ENCODE measurements at regions not wholly inside any gene's neighbourhood (a gene's known extent, or its start where the extent isn't known, plus 50 kb on each side); places are given as distances from the start of the nearest gene placed in this dataset.
"Not testable (repeated sequence)": the region's sequence is repeated elsewhere in the genome, so short reads cannot be mapped to it uniquely, and the experiment has no call there.

GRCh38 chr14:105700622-105701288 is 174.4 kb downstream of the TMEM121 start:
- H3K4me3 ChIP-seq (ENCODE audit: low read length), result no peak overlapping the region
- TF ChIP-seq CTCF (IDR thresholded peaks at IDR 0.05), result no peak
- 58% methylated on average over 4 of the region's 7 CpGs for WGBS (ENCODE audit: insufficient coverage)
- intact Hi-C loops (cut with micrococcal nuclease), result loop anchor here (2.0 kb wide), 1 partner anchor 118 kb away; no protein-coding TSS in a partner anchor
- Mint-ChIP-seq H3K4me3 (no peak overlapping the region), H3K36me3 (no peaks in the 10 kb centered on the region), H3K9me3 (no peaks in the 10 kb centered on the region), H3K27ac (no peak overlapping the region), H3K4me1 (no peaks in the 10 kb centered on the region), H3K27me3 (ENCODE audit: low read depth in 2 of 2) (peaks cover 0 to 2% of the 10 kb centered on the region in 2 donors)
- H3K36me3 ChIP-seq (ENCODE audit: control insufficient read depth, insufficient read depth, low read length), result no peaks in the 10 kb centered on the region
- H3K27me3 ChIP-seq (ENCODE audit: control insufficient read depth, insufficient read depth, low read length), result no peaks in the 10 kb centered on the region
- no peak for ATAC-seq
- DNase-seq, result no peak
- peak overlapping the region; percentile 13 for H3K27ac ChIP-seq (ENCODE audit: low read length)
- no peaks in the 10 kb centered on the region for H3K9me3 ChIP-seq (ENCODE audit: control insufficient read depth, insufficient read depth, low read length)
- peaks cover 14% of the 10 kb centered on the region for H3K4me1 ChIP-seq (ENCODE audit: control insufficient read depth, insufficient read depth, low read length)

- TF ChIP-seq CTCF (IDR thresholded peaks at IDR 0.05), result no peak
- peaks cover 20% of the 10 kb centered on the region for H3K4me1 ChIP-seq (ENCODE audit: control insufficient read depth, insufficient read depth, low read length)
- no peaks in the 10 kb centered on the region for H3K27me3 ChIP-seq (ENCODE audit: control insufficient read depth, insufficient read depth, low read length)
- no peak overlapping the region for H3K4me3 ChIP-seq (ENCODE audit: low read length)
- Mint-ChIP-seq H3K4me1 (no peaks in the 10 kb centered on the region), H3K27ac (no peak overlapping the region), H3K4me3 (no peak overlapping the region), H3K27me3 (ENCODE audit: low read depth in 2 of 2) (peaks cover 0 to 2% of the 10 kb centered on the region in 2 donors), H3K9me3 (no peaks in the 10 kb centered on the region), H3K36me3 (no peaks in the 10 kb centered on the region)
- DNase-seq, result no peak
- no peaks in the 10 kb centered on the region for H3K36me3 ChIP-seq (ENCODE audit: control insufficient read depth, insufficient read depth, low read length)
- H3K27ac ChIP-seq (ENCODE audit: low read length), result peak overlapping the region; percentile 16
- ATAC-seq, result no peak
- 51% methylated on average over 4 of the region's 4 CpGs for WGBS (ENCODE audit: insufficient coverage)
- intact Hi-C loops (cut with micrococcal nuclease), result loop anchor here (2.0 kb wide), 1 partner anchor 119 kb away; no protein-coding TSS in a partner anchor
- H3K9me3 ChIP-seq (ENCODE audit: control insufficient read depth, insufficient read depth, low read length), result no peaks in the 10 kb centered on the region
Observed at GRCh38 chr14:105701456-105702274, 175.3 kb downstream of the TMEM121 start.

- no peak for TF ChIP-seq CTCF (IDR thresholded peaks at IDR 0.05)
- no peaks in the 10 kb centered on the region for H3K4me1 Mint-ChIP-seq
- 84% methylated on average over 2 of the region's 2 CpGs for WGBS (ENCODE audit: insufficient coverage)
- peaks cover 24% of the 10 kb centered on the region for H3K4me1 ChIP-seq (ENCODE audit: control insufficient read depth, insufficient read depth, low read length)
- intact Hi-C loops (cut with micrococcal nuclease), result no loop called here
- no peaks in the 10 kb centered on the region for H3K27me3 ChIP-seq (ENCODE audit: control insufficient read depth, insufficient read depth, low read length)
- no peak for ATAC-seq
- no peaks in the 10 kb centered on the region for H3K36me3 ChIP-seq (ENCODE audit: control insufficient read depth, insufficient read depth, low read length)
- no peak for DNase-seq
- no peak overlapping the region for H3K27ac Mint-ChIP-seq
- no peak overlapping the region for H3K27ac ChIP-seq (ENCODE audit: low read length)
- H3K9me3 Mint-ChIP-seq, result no peaks in the 10 kb centered on the region
- H3K27me3 Mint-ChIP-seq (ENCODE audit: low read depth in 2 of 2), result peaks cover 0 to 2% of the 10 kb centered on the region in 2 donors
- H3K4me3 ChIP-seq (ENCODE audit: low read length), result no peak overlapping the region
- H3K9me3 ChIP-seq (ENCODE audit: control insufficient read depth, insufficient read depth, low read length), result no peaks in the 10 kb centered on the region
- no peaks in the 10 kb centered on the region for H3K36me3 Mint-ChIP-seq
- H3K4me3 Mint-ChIP-seq, result no peak overlapping the region
Observed at GRCh38 chr14:105702275-105702817, 176.0 kb downstream of the TMEM121 start.

- H3K4me1 Mint-ChIP-seq; H3K36me3 Mint-ChIP-seq; H3K27me3 ChIP-seq (ENCODE audit: control insufficient read depth, insufficient read depth, low read length); intact Hi-C loops (cut with micrococcal nuclease); H3K27ac ChIP-seq (ENCODE audit: low read length); H3K36me3 ChIP-seq (ENCODE audit: control insufficient read depth, insufficient read depth, low read length); ATAC-seq; H3K9me3 Mint-ChIP-seq; H3K4me3 Mint-ChIP-seq; H3K9me3 ChIP-seq (ENCODE audit: control insufficient read depth, insufficient read depth, low read length); DNase-seq; H3K27ac Mint-ChIP-seq; H3K4me3 ChIP-seq (ENCODE audit: low read length); H3K27me3 Mint-ChIP-seq (ENCODE audit: low read depth in 2 of 2): not testable (repeated sequence)
- 58% methylated on average over 6 of the region's 8 CpGs for WGBS (ENCODE audit: insufficient coverage)
- peaks cover 22% of the 10 kb centered on the region for H3K4me1 ChIP-seq (ENCODE audit: control insufficient read depth, insufficient read depth, low read length)
Observed at GRCh38 chr14:105703044-105703665, 176.8 kb downstream of the TMEM121 start.

GRCh38 chr14:105704091-105704490 is 177.7 kb downstream of the TMEM121 start:
- not testable (repeated sequence) for H3K4me3 Mint-ChIP-seq; H3K36me3 ChIP-seq (ENCODE audit: control insufficient read depth, insufficient read depth, low read length)

More at GRCh38 chr14:105704091-105704490, 177.7 kb downstream of the TMEM121 start:
- ATAC-seq; H3K4me1 Mint-ChIP-seq; DNase-seq; H3K4me3 ChIP-seq (ENCODE audit: low read length); H3K27ac ChIP-seq (ENCODE audit: low read length); H3K9me3 Mint-ChIP-seq; H3K27ac Mint-ChIP-seq; H3K9me3 ChIP-seq (ENCODE audit: control insufficient read depth, insufficient read depth, low read length); intact Hi-C loops (cut with micrococcal nuclease); H3K36me3 Mint-ChIP-seq; H3K27me3 Mint-ChIP-seq (ENCODE audit: low read depth in 2 of 2); H3K27me3 ChIP-seq (ENCODE audit: control insufficient read depth, insufficient read depth, low read length): not testable (repeated sequence)
- H3K4me1 ChIP-seq (ENCODE audit: control insufficient read depth, insufficient read depth, low read length), result peaks cover 28% of the 10 kb centered on the region
- 94% methylated on average over 3 of the region's 10 CpGs for WGBS (ENCODE audit: insufficient coverage)

Measured in natural killer cell (primary cell).